ENCODE measurements at regions not wholly inside any gene's neighbourhood (a gene's known extent, or its start where the extent isn't known, plus 50 kb on each side); places are given as distances from the start of the nearest gene placed in this dataset.

GRCh38 chr11:23311986-23312940 lies 452.0 kb upstream of the CCDC179 start:
- ATAC-seq = no peak
- TF ChIP-seq ISL1 (CRISPR knock-in tag; IDR thresholded peaks at IDR 0.05) (peak; percentile 40; the same call in 1 of the 2 replicates), BACH2 (CRISPR knock-in tag; IDR thresholded peaks at IDR 0.05; ENCODE audit: borderline replicate concordance) (no peak)

GRCh38 chr11:23313001-23313400 lies 452.7 kb upstream of the CCDC179 start:
- no peak for TF ChIP-seq TOX (CRISPR knock-in tag; IDR thresholded peaks at IDR 0.05; ENCODE audit: borderline replicate concordance)
- no peak for TF ChIP-seq CSRNP3 (CRISPR knock-in tag; IDR thresholded peaks at IDR 0.05)
- TF ChIP-seq TCF4 (CRISPR knock-in tag; IDR thresholded peaks at IDR 0.05; ENCODE audit: borderline replicate concordance) = no peak
- TF ChIP-seq ZNF70 (CRISPR knock-in tag; IDR thresholded peaks at IDR 0.05) = no peak
- TF ChIP-seq POU6F1 (CRISPR knock-in tag; IDR thresholded peaks at IDR 0.05; ENCODE audit: borderline replicate concordance, low read depth) = no peak
- no peak for ATAC-seq

GRCh38 chr11:23314162-23314561 lies 453.9 kb upstream of the CCDC179 start:
- TF ChIP-seq BACH2 (CRISPR knock-in tag; IDR thresholded peaks at IDR 0.05; ENCODE audit: borderline replicate concordance) = no peak
- no peak for TF ChIP-seq ESRRG (CRISPR knock-in tag; IDR thresholded peaks at IDR 0.05)
- TF ChIP-seq RARB (CRISPR knock-in tag; IDR thresholded peaks at IDR 0.05) = no peak
- ATAC-seq = no peak

- TF ChIP-seq ARNTL (CRISPR knock-in tag; IDR thresholded peaks at IDR 0.05; ENCODE audit: borderline replicate concordance, low read depth) (no peak), CSDC2 (CRISPR knock-in tag; IDR thresholded peaks at IDR 0.05) (no peak), ZFP3 (CRISPR knock-in tag; IDR thresholded peaks at IDR 0.05) (no peak), GLIS3 (CRISPR knock-in tag; IDR thresholded peaks at IDR 0.05) (no peak), TOX (CRISPR knock-in tag; IDR thresholded peaks at IDR 0.05; ENCODE audit: borderline replicate concordance) (no peak), TCF4 (CRISPR knock-in tag; IDR thresholded peaks at IDR 0.05; ENCODE audit: borderline replicate concordance) (no peak), BACH2 (CRISPR knock-in tag; IDR thresholded peaks at IDR 0.05; ENCODE audit: borderline replicate concordance) (no peak), ZFP30 (CRISPR knock-in tag; IDR thresholded peaks at IDR 0.05) (no peak), ZNF565 (CRISPR knock-in tag; conservative IDR thresholded peaks at IDR 0.05; ENCODE audit: low read depth) (no peak), ZC3H10 (CRISPR knock-in tag; IDR thresholded peaks at IDR 0.05) (no peak), CSRNP3 (CRISPR knock-in tag; IDR thresholded peaks at IDR 0.05) (no peak), CREB5 (CRISPR knock-in tag; IDR thresholded peaks at IDR 0.05; ENCODE audit: low read depth) (no peak), OSR1 (CRISPR knock-in tag; IDR thresholded peaks at IDR 0.05) (no peak)
- ATAC-seq = no peak
Measured at GRCh38 chr11:23315286-23315685, 455.0 kb upstream of the CCDC179 start.

- TF ChIP-seq RARB (CRISPR knock-in tag; IDR thresholded peaks at IDR 0.05) (no peak), TOX (CRISPR knock-in tag; IDR thresholded peaks at IDR 0.05; ENCODE audit: borderline replicate concordance) (no peak), PATZ1 (CRISPR knock-in tag; IDR thresholded peaks at IDR 0.05; ENCODE audit: borderline replicate concordance) (no peak), ISL1 (CRISPR knock-in tag; IDR thresholded peaks at IDR 0.05) (no peak), ESRRG (CRISPR knock-in tag; IDR thresholded peaks at IDR 0.05) (no peak)
- ATAC-seq = no peak
Measured at GRCh38 chr11:23317816-23318215, 457.5 kb upstream of the CCDC179 start.
